HepG2 (cell line): ENCODE measurements at regions not wholly inside any gene's neighbourhood (a gene's known extent, or its start where the extent isn't known, plus 50 kb on each side); places are given as distances from the start of the nearest gene placed in this dataset.
A peak's percentile ranks its signal among the peaks of the same experiment; 100 is the strongest.

Experiments
- ARHGAP35 ChIP-seq: sonication (generic); formaldehyde crosslinking; IDR thresholded peaks from 2 replicates; pipeline ENCODE4 v1.9.0; 2022; ENCODE audit warnings: mild to moderate bottlenecking, inconsistent platforms, moderate library complexity, missing genetic modification reagents, borderline replicate concordance
- CENPBD1 ChIP-seq: sonication (generic); formaldehyde crosslinking; IDR thresholded peaks from 2 replicates; pipeline ENCODE4 v1.8.0; 2022; ENCODE audit warnings: missing genetic modification reagents, low read depth, mild to moderate bottlenecking, borderline replicate concordance
- E2F5 ChIP-seq: sonication (generic); formaldehyde crosslinking; conservative IDR thresholded peaks from 2 replicates; pipeline ENCODE4 v1.4.0; 2020; ENCODE audit warnings: missing genetic modification reagents
- GATAD1 ChIP-seq: IDR thresholded peaks from 2 replicates; pipeline ENCODE4 v1.6.1; 2016; ENCODE audit warnings: missing genetic modification reagents, missing compliant biosample characterization
- KAT2B ChIP-seq: fragments of 150-350 bp; IDR thresholded peaks from 2 replicates; pipeline ENCODE4 v1.6.1; 2014; ENCODE audit warnings: low read depth, low read length, borderline replicate concordance
- MYC ChIP-seq: sonication (generic); formaldehyde crosslinking; IDR thresholded peaks from 2 replicates; pipeline ENCODE4 v1.9.0; 2021; ENCODE audit warnings: missing genetic modification reagents, borderline replicate concordance
- NCOR1 ChIP-seq: fragments of 200-600 bp; sonication (generic); IDR thresholded peaks from 2 replicates; pipeline ENCODE4 v1.7.0; 2017; ENCODE audit warnings: antibody characterized with exemption, low read length, borderline replicate concordance
- RFX3 ChIP-seq: IDR thresholded peaks from 2 replicates; pipeline ENCODE4 v1.6.1; 2016; ENCODE audit warnings: missing biosample characterization, missing genetic modification reagents
- YY1 ChIP-seq: IDR thresholded peaks from 2 replicates; pipeline ENCODE4 v1.6.1; 2011; ENCODE audit warnings: low read length, low read depth, moderate library complexity, mild to moderate bottlenecking; ENCODE audit not compliant: insufficient read depth, insufficient replicate concordance
- ZNF205 ChIP-seq: IDR thresholded peaks from 2 replicates; pipeline ENCODE4 v1.6.1; 2018; ENCODE audit warnings: missing biosample characterization, missing genetic modification reagents
- ZNF275 ChIP-seq: sonication (generic); formaldehyde crosslinking; IDR thresholded peaks from 2 replicates; pipeline ENCODE4 v1.8.0; 2022; ENCODE audit warnings: missing genetic modification reagents, mild to moderate bottlenecking, inconsistent platforms, borderline replicate concordance
- ZNF354B ChIP-seq: sonication (generic); formaldehyde crosslinking; IDR thresholded peaks from 2 replicates; pipeline ENCODE4 v1.8.0; 2022; ENCODE audit warnings: mild to moderate bottlenecking, missing genetic modification reagents
- ZNF629 ChIP-seq: sonication (generic); formaldehyde crosslinking; conservative IDR thresholded peaks from 2 replicates; pipeline ENCODE4 v1.5.0; 2020; ENCODE audit warnings: missing genetic modification reagents
- ZNF646 ChIP-seq: sonication (generic); formaldehyde crosslinking; IDR thresholded peaks from 2 replicates; pipeline ENCODE4 v1.9.0; 2021; ENCODE audit warnings: mild to moderate bottlenecking, missing genetic modification reagents
- ZNF710 ChIP-seq: sonication (generic); formaldehyde crosslinking; IDR thresholded peaks from 2 replicates; pipeline ENCODE4 v1.5.0; 2020; ENCODE audit warnings: mild to moderate bottlenecking, missing genetic modification reagents, borderline replicate concordance
- ZNF720 ChIP-seq: sonication (generic); formaldehyde crosslinking; IDR thresholded peaks from 2 replicates; pipeline ENCODE4 v1.4.0; 2020; ENCODE audit warnings: missing genetic modification reagents
- ZNF768 ChIP-seq: sonication (generic); formaldehyde crosslinking; IDR thresholded peaks from 2 replicates; pipeline ENCODE4 v1.4.0; 2020; ENCODE audit warnings: missing genetic modification reagents
- ZNF773 ChIP-seq: sonication (generic); formaldehyde crosslinking; IDR thresholded peaks from 2 replicates; pipeline ENCODE4 v1.4.0; 2020; ENCODE audit warnings: missing genetic modification reagents, borderline replicate concordance
- ZNF891 ChIP-seq: sonication (generic); formaldehyde crosslinking; IDR thresholded peaks from 2 replicates; pipeline ENCODE4 v1.5.0; 2020; ENCODE audit warnings: mild to moderate bottlenecking, missing genetic modification reagents

GRCh38 chr7:112939574-112940313 is 146.9 kb downstream of the GPR85 start (continued):
- TF ChIP-seq ZNF646 (CRISPR knock-in tag) (no peak), ZNF710 (CRISPR knock-in tag) (0 out of 2 replicates have a peak, but pooled peaks have one; percentile 21), ZNF891 (no peak), ZNF720 (CRISPR knock-in tag) (no peak), YY1 (peak; percentile 47), ZNF773 (CRISPR knock-in tag) (no peak), E2F5 (no peak), RFX3 (CRISPR knock-in tag) (no peak), ZNF205 (0 out of 2 replicates have a peak, but pooled peaks have one; percentile 18), ZNF354B (CRISPR knock-in tag) (no peak), ZNF768 (CRISPR knock-in tag) (no peak), CENPBD1 (CRISPR knock-in tag) (no peak), ARHGAP35 (no peak), ZNF629 (CRISPR knock-in tag) (0 out of 2 replicates have a peak, but pooled peaks have one; percentile 24), KAT2B (no peak), MYC (CRISPR knock-in tag) (no peak), GATAD1 (CRISPR knock-in tag) (peak; percentile 26), ZNF275 (CRISPR knock-in tag) (no peak), NCOR1 (no peak)
